ENCODE measurements at regions not wholly inside any gene's neighbourhood (a gene's known extent, or its start where the extent isn't known, plus 50 kb on each side); places are given as distances from the start of the nearest gene placed in this dataset.
"Not testable (repeated sequence)": the region's sequence is repeated elsewhere in the genome, so short reads cannot be mapped to it uniquely, and the experiment has no call there.

- H3K27ac ChIP-seq; H3K27me3 ChIP-seq (ENCODE audit: insufficient read depth, low read depth, severe bottlenecking); H3K9me3 ChIP-seq (ENCODE audit: severe bottlenecking); DNase-seq; H3K4me3 ChIP-seq (ENCODE audit: low read depth, low read length); H3K36me3 ChIP-seq: not testable (repeated sequence)
Measured at GRCh38 chr9:66794769-66795168, 105.8 kb upstream of the ZNF658 start.

- not testable (repeated sequence) for DNase-seq; H3K27me3 ChIP-seq (ENCODE audit: insufficient read depth, low read depth, severe bottlenecking); H3K9me3 ChIP-seq (ENCODE audit: severe bottlenecking); H3K27ac ChIP-seq; H3K36me3 ChIP-seq; H3K4me3 ChIP-seq (ENCODE audit: low read depth, low read length)
Measured at GRCh38 chr9:66795723-66796503, 104.6 kb upstream of the ZNF658 start.

GRCh38 chr9:66797905-66798616 is 102.5 kb upstream of the ZNF658 start:
- not testable (repeated sequence) for H3K4me3 ChIP-seq (ENCODE audit: low read depth, low read length); H3K36me3 ChIP-seq; H3K27ac ChIP-seq

DNA sequence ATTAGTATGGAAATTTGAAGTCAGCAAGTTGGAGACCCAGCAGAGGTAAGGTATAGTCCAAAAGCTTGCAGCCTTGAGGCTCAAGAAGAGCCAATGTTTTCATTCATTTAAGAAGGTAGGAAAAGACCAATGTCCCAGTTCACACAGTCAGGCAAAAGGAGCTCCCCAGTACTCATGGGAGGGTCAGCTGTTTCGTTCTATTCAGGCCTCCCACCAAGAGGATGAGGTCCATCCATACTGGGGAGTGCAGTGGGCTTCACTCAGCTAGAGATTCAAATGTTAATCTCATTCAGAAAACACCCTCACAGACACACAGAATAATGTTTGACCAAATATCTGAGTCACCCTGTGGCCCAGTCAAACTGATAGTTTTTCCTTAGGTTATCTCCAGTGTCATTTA is 96.9 kb upstream of the ZNF658 start:
- H3K9me3 ChIP-seq (ENCODE audit: severe bottlenecking); H3K36me3 ChIP-seq; H3K4me3 ChIP-seq (ENCODE audit: low read depth, low read length); H3K27ac ChIP-seq; DNase-seq; H3K27me3 ChIP-seq (ENCODE audit: insufficient read depth, low read depth, severe bottlenecking): not testable (repeated sequence)

More at GRCh38 chr9:66797905-66798616, 102.5 kb upstream of the ZNF658 start:
- not testable (repeated sequence) for DNase-seq; H3K9me3 ChIP-seq (ENCODE audit: severe bottlenecking); H3K27me3 ChIP-seq (ENCODE audit: insufficient read depth, low read depth, severe bottlenecking)

DNA sequence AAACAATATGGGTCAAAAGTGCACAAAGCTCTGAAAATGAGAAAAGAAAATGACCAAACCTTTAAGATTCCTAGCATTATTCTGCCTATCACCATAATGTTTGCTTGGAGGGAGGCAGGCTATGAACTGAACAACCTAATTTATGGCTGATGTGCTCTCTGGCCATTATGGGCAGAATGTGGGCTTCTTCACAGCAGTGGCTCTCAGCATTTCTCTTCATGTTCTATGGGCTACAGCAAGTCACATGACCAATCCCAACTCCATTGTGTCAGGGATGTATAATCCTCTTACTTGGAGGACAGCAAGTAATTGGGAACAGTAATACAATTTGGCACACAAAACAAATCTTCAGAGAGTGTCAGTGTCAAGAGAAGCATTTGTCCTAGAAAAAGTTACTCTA is 90.3 kb upstream of the ZNF658 start:
- not testable (repeated sequence) for DNase-seq; H3K27ac ChIP-seq; H3K27me3 ChIP-seq (ENCODE audit: insufficient read depth, low read depth, severe bottlenecking)

DNA sequence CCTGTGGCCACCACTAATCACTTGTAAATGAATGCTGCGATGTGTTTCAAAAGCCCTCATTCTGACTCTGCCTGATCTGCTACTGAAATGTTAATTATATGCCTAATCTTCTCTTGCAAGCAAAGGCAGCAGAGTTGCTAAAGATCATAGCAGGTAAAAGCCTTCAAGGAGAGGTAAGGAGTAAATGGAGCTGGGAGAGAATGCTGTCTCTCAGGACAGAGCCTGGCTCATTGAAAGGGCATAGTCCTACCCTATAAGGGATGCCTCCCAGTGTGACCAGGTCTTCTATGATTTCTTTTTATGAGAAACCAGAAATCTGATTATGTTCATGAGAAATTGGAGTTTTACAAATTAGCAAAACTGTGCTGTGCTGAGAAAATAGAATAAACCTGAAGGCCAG is 88.2 kb upstream of the ZNF658 start:
- not testable (repeated sequence) for DNase-seq; H3K4me3 ChIP-seq (ENCODE audit: low read depth, low read length); H3K36me3 ChIP-seq; H3K27me3 ChIP-seq (ENCODE audit: insufficient read depth, low read depth, severe bottlenecking); H3K9me3 ChIP-seq (ENCODE audit: severe bottlenecking); H3K27ac ChIP-seq

More for the DNA sequence above, 90.3 kb upstream of the ZNF658 start:
- H3K36me3 ChIP-seq; H3K9me3 ChIP-seq (ENCODE audit: severe bottlenecking); H3K4me3 ChIP-seq (ENCODE audit: low read depth, low read length): not testable (repeated sequence)

GRCh38 chr9:66812967-66813366 is 87.6 kb upstream of the ZNF658 start:
- not testable (repeated sequence) for H3K36me3 ChIP-seq; DNase-seq; H3K27ac ChIP-seq; H3K27me3 ChIP-seq (ENCODE audit: insufficient read depth, low read depth, severe bottlenecking); H3K9me3 ChIP-seq (ENCODE audit: severe bottlenecking); H3K4me3 ChIP-seq (ENCODE audit: low read depth, low read length)

GRCh38 chr9:66814038-66814437 is 86.5 kb upstream of the ZNF658 start:
- H3K4me3 ChIP-seq (ENCODE audit: low read depth, low read length); H3K9me3 ChIP-seq (ENCODE audit: severe bottlenecking); H3K27me3 ChIP-seq (ENCODE audit: insufficient read depth, low read depth, severe bottlenecking); H3K36me3 ChIP-seq; DNase-seq; H3K27ac ChIP-seq: not testable (repeated sequence)

- H3K36me3 ChIP-seq; H3K27me3 ChIP-seq (ENCODE audit: insufficient read depth, low read depth, severe bottlenecking); H3K4me3 ChIP-seq (ENCODE audit: low read depth, low read length); DNase-seq; H3K27ac ChIP-seq; H3K9me3 ChIP-seq (ENCODE audit: severe bottlenecking): not testable (repeated sequence)
Measured at GRCh38 chr9:66819510-66819909, 81.0 kb upstream of the ZNF658 start.

DNA sequence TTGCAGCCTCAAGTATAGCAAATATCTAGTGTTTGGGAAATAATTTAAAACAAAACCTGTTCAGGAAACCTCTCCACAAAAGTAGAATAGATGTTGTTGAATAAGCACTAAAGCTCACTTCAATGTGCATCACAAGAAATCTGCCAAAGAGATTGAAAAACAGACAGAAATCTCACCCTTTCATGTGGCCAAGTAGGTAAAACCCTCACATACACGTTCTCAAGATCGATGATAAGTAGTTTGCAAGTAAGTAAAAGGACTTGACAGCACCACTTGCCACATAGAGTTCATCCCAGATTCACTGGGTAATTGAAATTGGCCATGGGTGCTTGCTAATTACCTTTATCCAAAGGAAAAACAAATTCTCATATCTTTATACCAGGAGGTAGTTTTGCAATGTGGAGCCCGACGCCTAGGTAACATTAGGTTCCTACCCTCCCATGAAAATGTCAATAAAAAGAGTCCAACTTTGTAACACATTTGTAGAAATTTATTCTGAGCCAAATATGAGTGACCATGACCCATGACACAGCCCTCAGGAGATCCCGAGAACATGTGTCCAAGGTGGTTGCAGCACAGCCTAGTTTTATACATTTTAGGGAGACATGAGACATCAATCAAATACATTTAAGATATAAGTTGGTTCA is 80.4 kb upstream of the ZNF658 start:
- H3K36me3 ChIP-seq = not testable (repeated sequence)

DNA sequence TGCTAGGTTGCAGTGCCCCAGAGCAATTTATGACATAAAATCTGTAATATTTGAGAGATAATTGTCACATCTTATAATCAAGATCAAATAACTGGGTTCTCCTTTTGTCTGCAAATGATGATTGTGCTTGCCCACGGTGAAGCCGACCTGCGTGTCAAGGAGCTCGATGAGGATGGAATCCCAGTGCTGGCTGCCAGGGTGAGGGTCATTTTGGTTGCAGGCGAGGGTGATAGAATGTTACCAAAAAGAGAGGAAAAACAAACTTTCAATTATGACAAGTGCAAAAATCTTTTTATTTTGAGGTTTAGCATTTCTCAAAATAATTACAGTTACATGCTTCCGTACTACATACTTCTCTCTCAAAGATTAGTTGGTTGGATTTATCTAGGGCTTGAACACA is 76.4 kb upstream of the ZNF658 start:
- not testable (repeated sequence) for H3K36me3 ChIP-seq; DNase-seq; H3K27me3 ChIP-seq (ENCODE audit: insufficient read depth, low read depth, severe bottlenecking); H3K27ac ChIP-seq; H3K4me3 ChIP-seq (ENCODE audit: low read depth, low read length); H3K9me3 ChIP-seq (ENCODE audit: severe bottlenecking)

More for the DNA sequence above, 80.4 kb upstream of the ZNF658 start:
- H3K27me3 ChIP-seq (ENCODE audit: insufficient read depth, low read depth, severe bottlenecking); H3K27ac ChIP-seq; H3K4me3 ChIP-seq (ENCODE audit: low read depth, low read length); DNase-seq; H3K9me3 ChIP-seq (ENCODE audit: severe bottlenecking): not testable (repeated sequence)

DNA sequence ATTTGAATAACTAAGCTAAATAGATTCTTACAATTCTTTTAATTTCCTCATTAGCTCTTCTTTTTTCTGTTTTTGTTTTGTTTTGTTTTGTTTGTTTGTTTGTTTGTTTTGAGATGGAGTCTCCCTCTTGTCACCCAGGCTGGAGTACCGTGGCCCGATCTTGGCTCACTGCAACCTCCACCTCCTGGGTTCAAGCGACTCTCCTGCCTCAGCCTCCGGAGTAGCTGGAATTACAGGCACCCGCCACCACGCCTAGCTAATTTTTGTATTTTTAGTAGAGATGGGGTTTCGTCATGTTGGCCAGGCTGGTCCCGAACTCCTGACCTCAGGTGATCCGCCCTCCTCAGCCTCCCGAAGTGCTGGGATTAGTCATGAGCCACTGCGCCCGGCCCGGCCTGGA is 70.7 kb upstream of the ZNF658 start:
- H3K36me3 ChIP-seq; H3K9me3 ChIP-seq (ENCODE audit: severe bottlenecking); H3K4me3 ChIP-seq (ENCODE audit: low read depth, low read length); H3K27ac ChIP-seq; H3K27me3 ChIP-seq (ENCODE audit: insufficient read depth, low read depth, severe bottlenecking); DNase-seq: not testable (repeated sequence)

DNA sequence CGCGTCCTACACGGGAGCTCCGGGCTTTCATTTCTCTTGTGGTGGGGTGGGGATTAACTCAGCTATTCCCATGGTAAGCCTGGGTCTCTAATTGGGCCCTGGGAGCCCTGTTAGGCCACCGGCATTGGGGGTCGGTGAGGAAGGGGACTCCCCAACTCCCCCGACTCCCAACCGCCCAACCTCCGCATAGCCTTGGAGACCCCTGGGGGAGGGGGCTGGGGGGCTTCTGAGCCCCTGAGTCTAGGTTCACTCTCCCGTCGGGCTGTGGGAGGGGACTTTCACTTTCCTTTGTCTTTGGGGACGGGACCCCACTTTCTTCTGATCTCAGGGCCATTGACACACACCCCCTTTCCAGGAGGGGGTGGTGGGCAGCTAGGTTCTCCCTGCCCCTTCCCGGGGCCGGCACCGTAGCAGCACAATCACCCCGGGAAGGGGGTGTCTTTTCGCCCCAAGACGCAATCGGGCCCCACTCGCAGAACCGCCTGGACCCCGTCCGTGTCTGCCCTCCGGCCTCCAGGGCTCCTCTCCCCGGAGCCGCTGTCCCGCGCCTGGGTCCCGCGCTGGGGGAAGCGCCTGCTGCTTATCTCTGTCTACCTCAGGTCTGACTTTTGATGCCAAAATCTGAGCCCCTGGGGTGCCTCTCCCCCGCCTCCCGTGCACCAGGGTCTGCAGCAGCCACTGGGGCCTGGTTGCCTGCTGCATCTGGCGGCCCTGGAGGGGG is 69.6 kb upstream of the ZNF658 start:
- not testable (repeated sequence) for H3K4me3 ChIP-seq (ENCODE audit: low read depth, low read length); H3K27me3 ChIP-seq (ENCODE audit: insufficient read depth, low read depth, severe bottlenecking); H3K27ac ChIP-seq; DNase-seq; H3K9me3 ChIP-seq (ENCODE audit: severe bottlenecking); H3K36me3 ChIP-seq

- not testable (repeated sequence) for H3K36me3 ChIP-seq; H3K27me3 ChIP-seq (ENCODE audit: insufficient read depth, low read depth, severe bottlenecking); H3K9me3 ChIP-seq (ENCODE audit: severe bottlenecking); H3K27ac ChIP-seq; DNase-seq; H3K4me3 ChIP-seq (ENCODE audit: low read depth, low read length)
Measured at GRCh38 chr9:66832222-66832621, 68.3 kb upstream of the ZNF658 start.

All from WERI-Rb-1 (cell line).